DMS 273 (cell line): ENCODE measurements at regions not wholly inside any gene's neighbourhood (a gene's known extent, or its start where the extent isn't known, plus 50 kb on each side); places are given as distances from the start of the nearest gene placed in this dataset.
A peak's percentile ranks its signal among the peaks of the same experiment; 100 is the strongest.

Experiments used
- DNase-seq: peaks from one replicate; lab custom pipeline; 2025; ENCODE audit not compliant: unreplicated experiment; lab: John Stamatoyannopoulos, UW

DNA sequence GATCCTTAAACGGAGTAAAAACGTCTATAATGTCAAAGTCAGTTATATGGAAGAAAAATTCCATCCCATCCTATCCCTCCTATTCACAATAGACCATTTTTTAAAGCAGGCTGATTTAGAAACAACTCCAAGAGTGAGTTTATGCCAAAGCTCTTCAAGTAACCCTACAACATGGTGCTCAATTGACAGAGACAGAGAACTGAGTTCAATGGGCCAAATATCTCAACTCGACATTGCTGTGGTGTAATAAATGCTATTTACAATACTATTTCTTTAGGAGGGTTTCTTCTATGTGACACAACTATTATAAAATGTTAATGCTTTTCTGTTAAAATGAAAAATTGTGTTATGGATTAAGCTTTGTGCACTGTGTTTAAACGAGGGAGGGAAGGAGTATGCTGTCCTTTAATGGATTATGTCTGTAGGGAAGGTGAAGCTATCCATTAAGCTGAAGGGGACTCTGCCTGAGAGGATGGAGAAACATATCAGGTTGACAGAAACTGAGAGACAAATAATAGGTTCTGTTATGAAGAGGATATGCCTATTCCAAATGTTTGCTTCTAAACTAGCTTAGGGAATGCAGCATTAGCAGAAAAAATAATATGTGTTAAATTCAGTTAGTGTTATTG is 362.5 kb upstream of the CHRM3 start:
- no peak for DNase-seq

DNA sequence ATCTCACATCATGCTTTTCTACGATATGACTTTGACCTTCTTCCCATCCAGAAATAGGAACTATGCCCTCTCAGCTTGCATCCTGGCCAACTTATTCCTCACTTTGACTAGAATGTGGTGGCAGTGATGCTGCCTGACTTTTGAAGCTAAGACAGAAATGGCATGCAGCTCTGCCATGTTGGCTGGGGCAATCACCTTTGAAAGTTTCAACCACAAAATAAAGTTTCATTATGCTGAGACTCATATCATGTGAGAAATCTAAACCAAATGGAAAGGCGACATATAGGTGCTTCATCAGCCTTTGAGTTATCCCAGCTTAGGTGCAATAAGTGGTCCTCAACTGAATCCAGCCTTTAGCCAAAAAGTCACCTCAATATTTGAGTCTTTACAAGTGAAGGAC is 370.0 kb upstream of the CHRM3 start:
- DNase-seq: no peak

DNA sequence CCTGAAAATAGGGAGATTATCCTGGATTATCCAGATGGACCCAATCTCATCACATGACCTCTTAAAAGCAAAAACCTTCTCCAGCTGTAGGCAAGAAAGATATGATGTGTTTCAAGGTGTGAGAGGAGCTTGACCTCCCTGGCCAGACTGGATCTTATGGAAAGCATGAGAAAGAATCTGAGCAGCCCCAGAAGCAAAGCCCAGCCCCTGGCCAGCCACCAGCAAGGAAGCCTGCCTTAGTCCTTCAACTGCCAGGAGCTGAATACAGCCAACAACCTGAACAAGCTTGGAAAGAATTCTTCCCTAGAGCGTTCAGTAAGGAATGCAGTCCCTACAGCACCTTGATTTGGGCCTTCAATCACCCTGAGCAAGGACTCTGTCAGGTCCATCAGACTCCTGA is 375.0 kb upstream of the CHRM3 start:
- DNase-seq: no peak

DNA sequence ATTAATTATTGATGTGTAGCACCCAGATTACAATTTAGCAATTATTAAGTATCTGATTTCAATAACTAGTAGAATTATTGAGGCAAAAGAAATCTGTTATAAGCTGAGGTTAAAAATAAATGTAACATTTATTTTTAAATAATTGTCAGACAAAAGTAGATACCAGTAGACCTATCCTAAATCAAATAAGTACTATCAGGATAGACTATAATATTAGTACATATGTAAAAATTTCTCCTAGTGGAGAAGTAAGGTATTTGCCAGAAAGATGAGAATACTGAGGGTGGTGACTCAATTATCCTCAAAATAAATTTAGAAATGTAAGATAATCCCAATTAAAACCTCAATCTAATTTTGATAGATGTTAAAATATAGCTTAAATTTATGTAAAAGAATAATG is 377.8 kb upstream of the CHRM3 start:
- DNase-seq: no peak

DNA sequence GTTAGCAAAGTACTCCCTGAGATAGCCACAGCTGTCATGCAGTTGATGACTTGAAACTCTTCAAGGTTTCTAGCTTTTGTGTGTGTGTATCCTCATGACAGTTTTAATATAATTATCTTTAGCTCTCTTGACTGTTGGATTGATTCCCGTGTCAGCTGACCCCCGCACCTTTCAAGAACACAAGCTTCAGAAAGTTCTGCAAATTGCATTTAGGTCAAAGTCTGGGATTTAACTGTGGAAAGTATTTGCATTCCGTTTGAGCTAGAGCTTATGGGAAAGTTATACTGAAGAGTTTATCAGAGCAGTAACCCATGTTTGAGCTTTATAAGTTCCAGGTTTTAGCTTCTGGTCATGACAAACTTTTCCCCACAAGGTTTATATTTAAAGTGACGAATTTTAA is 380.1 kb upstream of the CHRM3 start:
- no peak for DNase-seq

DNA sequence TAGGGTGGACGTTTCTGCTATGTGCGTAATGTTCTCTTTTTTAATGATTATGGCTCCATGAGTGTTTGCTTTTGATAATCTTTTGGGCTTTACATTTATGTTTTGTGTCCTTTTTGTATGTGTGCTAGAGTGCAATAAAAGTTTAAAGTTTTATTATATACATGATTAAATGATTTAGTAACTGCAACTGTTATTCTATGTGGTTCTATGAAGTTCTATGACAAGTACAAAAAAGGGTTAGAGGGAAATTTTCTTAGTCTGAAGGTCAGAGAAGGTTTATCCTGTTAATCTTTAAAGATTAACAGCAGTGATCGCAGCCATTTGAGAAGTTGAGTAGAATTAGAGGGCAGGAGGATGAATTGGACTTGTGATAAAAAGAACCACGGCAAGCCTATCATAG is 386.4 kb upstream of the CHRM3 start:
- DNase-seq: no peak

DNA sequence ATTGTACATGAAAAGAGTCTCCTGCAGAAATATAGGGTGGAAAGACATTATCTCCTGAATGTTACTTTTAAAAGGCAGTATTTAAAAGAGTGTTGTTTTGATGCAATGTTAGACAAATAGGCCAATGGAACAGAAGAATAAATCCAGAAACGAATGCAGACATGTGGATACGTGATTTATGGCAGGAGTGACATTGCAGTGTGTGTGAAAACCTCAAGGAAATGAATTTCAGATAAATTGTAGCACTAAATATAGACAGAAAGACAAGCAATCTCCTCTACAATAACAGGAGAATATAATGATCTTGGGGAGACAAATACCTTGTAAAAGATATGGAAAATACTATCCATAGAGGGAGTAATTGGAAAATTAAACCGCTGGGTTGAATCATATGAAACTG is 387.8 kb upstream of the CHRM3 start:
- no peak for DNase-seq

DNA sequence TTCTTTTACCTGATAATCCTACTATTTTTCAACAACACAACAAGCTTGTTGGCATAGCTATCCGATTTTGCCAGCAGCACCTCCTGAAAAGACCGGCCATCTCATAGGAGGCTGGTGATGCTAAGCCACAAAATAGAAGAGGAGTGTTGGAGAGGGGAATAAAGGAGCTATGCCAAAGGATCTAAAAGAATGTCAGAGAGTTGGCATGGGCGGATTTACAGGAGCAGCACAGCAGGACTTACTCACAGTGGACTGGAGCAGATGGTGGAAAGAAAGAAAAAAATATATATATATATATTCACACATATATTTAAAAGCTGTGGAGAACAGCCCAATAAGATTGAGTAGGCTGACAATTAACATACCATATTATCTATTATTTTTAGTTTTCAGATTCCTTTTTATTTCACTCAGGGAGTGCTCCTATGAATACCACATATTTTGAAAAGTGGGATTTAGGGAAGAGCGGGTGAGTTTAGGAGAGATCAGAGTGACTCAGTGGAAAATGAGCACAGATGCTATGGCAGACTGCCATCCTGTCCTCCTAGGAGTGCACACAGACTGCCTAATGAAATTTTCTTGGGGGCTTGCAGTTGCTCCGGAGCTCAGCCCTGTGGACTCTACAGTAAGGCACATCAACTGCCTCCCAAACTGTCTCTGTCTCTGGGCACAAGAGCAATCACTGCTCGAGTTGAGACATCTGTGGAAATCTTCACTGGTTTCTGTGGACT is 394.4 kb upstream of the CHRM3 start:
- peak; percentile 91 for DNase-seq

DNA sequence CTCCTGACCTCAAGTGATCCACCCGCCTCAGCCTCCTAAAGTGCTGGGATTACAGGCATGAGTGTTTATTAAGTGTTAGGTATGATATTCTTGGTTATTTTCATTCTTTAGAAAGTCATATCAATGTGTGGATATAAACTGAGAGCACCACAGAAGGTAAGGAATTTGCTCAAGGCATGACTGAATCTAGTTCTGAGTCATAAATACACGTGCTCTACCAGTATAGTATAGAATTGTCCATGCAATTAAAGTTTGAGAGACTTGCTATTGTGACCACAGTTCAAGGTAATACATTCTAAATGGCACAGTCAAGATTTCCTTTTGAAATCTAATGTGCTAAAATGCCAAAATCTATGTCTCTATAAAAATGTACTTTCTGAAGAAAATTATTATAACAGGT is 401.1 kb upstream of the CHRM3 start:
- DNase-seq: no peak

DNA sequence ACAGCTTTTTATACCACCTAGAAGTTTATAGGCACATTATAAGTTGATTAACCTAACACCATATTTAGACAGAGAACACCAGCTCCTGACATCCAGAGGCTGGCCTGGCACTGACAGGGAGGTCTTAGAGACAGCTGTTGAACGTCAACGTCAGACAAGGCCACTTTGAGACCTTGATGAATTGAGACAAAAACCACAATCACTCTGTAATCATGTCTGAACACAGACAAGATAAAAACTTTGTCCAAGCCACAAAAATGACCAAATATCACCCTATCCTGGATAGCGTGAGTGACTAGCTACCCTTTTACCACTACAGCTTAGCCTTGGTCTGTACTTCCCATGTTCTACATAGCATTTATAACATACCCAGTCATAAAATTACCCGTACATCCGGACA is 403.6 kb upstream of the CHRM3 start:
- DNase-seq: no peak

DNA sequence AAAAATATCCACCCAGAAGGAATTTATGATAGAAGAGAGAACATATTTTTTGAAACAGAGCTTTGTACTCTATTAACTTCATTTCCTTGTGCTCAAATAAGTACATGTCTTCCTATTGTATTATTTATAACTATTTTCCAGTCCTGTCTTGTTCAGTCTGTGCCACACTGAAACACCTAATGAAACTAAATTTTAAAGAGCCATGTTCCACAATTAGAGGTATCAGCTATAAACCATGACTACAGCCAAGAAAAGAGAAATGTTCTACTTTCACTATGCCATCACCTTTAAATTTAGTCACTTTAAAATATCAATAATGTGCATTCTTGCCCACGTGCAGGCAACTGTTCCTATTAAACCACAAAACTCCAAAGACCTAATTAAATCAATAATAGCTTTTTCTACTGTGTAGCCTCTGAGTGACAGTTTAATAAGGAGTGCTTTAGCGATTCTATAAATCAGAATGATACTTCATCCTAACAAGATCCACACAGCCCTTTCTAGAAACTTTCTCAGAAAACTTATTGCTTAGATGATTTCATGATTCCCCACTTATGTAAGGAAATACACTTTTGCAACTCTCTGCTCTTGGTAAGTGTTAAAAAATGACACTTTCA is 404.9 kb upstream of the CHRM3 start:
- DNase-seq: no peak

DNA sequence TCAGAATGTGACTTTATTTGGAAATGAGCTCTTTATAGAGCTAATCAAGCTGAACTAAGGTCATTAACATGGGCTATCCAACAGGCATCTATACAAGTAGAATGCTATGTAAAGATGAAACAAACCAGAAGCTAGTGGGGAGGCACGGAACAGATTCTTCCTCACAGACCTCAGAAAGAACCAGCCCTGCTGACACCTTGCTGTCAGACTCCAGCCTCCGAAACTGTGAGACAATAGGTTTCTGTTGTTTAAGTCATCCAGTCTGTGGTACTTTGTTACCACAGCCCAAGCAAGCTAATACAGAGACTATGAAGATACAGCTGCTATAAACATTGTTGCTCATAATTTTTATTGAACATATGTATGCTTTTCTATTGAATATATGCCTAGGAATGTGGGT is 406.3 kb upstream of the CHRM3 start:
- DNase-seq: no peak

DNA sequence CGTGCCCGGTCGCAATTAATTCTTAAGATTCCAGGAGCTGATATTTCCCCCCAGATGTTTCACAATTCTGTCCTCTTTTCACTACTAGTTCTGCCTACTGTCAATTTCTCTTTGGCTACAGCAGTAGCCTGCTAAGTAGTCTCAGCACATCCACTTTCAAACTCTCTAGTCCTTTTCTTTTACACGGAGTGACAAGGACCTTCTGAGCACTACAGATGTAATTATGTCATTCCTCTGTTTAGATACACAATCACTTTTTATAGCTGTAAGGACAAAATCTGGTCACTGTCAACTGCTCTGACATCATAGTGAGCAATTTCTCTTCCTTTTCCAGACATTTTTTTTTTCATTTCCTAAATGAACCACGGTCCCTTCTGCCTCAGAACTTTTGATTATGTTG is 421.7 kb upstream of the CHRM3 start:
- DNase-seq: no peak

DNA sequence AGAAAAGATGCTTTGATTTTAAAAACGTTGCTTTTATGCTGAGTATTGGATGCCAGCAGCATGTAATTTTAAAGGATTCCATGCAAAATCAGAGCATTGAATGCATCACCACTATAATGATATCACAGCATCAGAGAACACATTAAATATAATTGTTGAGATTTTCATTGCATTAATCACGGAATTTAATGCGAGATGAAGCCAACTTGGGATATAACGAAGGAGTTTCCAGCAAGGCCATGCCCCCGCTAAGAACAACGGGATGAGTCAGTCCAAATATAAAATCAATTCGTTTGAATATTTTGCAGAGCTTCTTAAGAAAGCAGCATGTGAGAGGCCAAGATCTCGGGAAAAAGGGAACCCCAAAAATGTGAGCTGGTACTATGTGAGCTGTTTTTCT is 423.4 kb upstream of the CHRM3 start:
- DNase-seq: no peak

DNA sequence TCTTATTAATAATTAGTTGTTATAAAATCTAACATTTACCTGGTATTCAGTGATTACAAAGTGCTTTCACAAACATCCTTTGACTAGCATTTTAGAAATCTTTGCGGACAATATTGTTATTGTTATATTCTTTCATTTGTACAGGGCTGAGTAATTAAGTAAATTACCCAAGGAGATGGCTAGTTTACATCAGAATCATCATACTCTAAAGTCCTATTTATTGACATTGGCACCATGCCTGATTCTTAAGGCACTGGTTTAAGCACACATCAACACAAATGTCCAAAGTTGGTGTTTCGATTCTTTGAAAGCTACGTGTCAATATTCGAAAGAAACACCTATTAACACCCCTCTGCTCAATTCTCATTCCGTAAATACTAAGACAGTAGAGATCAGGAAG is 424.6 kb upstream of the CHRM3 start:
- DNase-seq: no peak

DNA sequence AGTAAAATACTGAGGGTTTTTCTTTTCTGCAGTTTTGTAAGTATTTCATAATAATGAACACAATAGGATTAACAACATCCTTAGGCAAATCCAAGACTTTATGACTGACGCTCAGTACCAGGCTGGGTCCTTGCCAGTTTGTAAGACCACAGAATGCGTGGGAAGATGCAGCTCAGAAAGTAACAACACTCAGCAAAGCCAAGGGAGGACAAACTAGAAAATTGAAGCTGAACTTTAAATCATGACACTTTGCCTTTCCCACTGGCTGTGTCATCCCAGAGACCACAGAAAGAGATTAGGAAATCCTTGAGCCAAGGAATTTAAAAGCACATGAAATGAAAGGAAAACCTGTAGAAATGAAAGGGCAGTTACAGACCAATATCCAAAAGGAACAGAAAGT is 426.3 kb upstream of the CHRM3 start:
- DNase-seq: no peak

DNA sequence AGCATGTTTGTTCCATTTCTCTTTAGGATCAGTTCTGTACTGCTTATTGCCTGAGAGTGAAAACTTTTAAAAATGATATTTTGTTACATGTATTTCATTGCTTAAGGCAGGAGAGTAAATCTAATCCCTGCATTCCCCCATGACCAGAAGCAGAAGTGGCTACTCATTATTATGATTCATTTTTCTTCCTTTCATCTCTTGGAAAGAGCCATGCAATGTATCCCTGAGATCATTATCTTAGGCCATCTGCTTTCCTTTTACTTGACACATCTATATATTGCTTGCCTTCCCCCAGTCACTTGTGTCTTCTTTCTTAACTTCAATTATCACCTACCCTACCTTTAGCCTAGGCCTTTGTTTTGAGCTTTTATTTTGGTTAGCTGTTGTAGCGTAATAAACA is 430.4 kb upstream of the CHRM3 start:
- DNase-seq: peak; percentile 4

DNA sequence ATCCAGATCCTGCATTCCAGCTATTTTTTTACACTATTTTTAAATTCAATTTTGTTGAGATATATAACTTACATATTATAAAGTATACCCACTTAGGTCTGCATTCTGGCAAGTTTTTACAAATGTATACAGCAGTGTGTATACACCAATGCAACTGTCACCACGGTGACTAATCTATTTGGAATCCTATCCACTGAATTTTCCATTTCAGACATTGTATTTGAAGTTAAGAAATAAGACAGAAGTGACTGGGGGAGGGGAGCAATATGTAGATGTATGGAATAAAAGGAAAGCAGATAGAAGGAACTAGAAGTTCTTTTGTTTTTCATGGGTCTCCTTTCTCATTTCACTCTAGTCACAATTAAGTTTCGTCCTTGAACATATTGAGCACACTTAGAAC is 431.5 kb upstream of the CHRM3 start:
- no peak for DNase-seq

DNA sequence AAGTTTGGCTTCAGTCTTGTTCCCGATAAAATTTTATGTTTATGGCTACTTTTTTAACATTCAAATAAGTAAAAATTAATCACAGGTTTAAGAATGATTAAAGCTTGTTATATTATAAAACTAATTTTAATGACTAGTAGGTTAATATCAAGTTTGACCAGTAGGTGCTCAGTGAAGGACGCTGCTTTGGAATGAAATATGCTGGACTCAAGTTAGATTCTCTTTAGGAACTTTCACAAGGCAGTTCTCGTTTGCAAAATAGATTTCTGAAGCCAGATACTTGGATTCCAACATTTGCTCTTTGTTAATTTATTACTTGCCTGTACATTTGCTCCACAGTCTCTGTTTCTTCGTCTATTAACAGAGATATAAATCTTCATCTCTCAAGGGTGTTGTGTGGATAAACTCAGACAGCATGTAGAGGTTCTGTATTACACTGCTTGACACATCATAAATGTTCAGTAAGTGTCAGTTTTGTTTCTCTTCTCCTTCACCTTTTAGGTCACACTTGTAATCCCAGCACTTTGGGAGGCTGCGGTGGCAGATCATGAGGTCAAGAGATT is 432.8 kb upstream of the CHRM3 start:
- no peak for DNase-seq

DNA sequence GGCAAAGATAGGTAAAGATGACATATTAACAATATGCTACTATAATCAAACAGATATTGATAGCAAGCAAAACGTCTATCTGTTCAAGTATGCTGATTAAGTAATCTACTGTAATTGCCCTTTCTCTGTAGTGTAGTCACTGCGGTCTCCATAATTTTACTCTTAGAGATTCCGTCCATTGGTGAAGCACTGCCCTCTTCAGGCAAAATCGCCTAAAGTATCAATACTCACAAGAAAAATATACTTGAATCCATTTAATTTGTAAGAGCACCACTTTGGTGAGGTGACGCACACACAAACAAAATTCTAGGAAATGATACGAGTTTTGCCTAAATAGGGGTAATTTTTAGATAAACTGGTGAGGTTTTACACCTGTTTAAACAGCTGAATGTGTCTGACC is 434.6 kb upstream of the CHRM3 start:
- peak; percentile 45 for DNase-seq

DNA sequence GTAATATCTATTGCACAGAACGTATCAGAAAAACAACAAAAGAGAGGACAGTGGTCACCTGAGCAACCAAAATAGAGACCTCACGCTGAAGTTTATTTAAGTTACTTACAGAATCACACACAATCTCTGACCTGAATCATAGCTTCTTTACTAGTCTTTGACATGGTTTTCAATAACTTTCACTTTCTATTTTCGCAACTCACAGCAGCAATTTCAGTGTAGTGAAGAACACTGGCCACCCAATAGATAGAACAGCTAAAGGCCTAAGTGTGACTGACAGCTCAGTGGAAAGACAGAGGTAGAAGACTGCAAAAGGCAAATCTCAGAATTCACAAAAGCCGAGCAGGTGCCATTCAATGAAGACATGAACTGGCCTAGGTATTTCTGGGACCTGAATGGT is 435.6 kb upstream of the CHRM3 start:
- no peak for DNase-seq

DNA sequence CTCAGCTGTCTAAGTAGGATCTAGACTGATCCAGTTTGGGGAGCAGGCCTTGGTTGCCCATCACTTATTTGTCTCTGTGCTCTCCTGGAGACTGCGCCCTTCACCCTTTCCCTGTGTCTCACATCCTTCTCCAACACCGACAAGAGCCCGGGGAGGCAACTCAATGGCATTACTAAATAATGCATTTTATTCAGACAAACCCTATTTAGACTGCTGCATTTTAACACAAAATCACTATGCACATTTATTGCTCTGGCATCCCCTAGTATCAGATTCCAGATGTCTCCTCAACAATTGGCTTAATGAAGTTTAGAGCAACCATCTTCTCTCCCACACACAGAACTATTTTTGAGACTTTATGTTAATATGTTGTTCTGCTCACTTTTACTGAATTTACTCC is 436.4 kb upstream of the CHRM3 start:
- DNase-seq: no peak
